H1 (cell line): ENCODE measurements at regions not wholly inside any gene's neighbourhood (a gene's known extent, or its start where the extent isn't known, plus 50 kb on each side); places are given as distances from the start of the nearest gene placed in this dataset.

Source experiments
- ASH2L ChIP-seq: fragments of 200-600, 300-600 bp; sonication (generic); IDR thresholded peaks from one replicate; pipeline ENCODE4 v1.7.1; 2017; ENCODE audit warnings: low read length
- ATF3 ChIP-seq: IDR thresholded peaks from 2 replicates; pipeline ENCODE4 v1.6.1; 2011; ENCODE audit warnings: low read depth, mild to moderate bottlenecking, low read length; ENCODE audit not compliant: insufficient read depth
- EZH2 ChIP-seq: fragments of 200-600 bp; sonication (generic); IDR thresholded peaks from 2 replicates; pipeline ENCODE4 v1.7.1; 2012; ENCODE audit warnings: low read depth, mild to moderate bottlenecking, moderate library complexity, low read length, inconsistent platforms; ENCODE audit not compliant: severe bottlenecking
- FOSL1 ChIP-seq: IDR thresholded peaks from 2 replicates; pipeline ENCODE4 v1.6.1; 2011; ENCODE audit warnings: mild to moderate bottlenecking, low read depth, low read length, moderate library complexity; ENCODE audit not compliant: insufficient read depth
- NANOG ChIP-seq: IDR thresholded peaks from 2 replicates; pipeline ENCODE4 v1.6.1; 2011; ENCODE audit warnings: low read length, low read depth, mild to moderate bottlenecking, inconsistent platforms; ENCODE audit not compliant: insufficient read depth, poor library complexity, severe bottlenecking
- USF2 ChIP-seq: IDR thresholded peaks from 2 replicates; pipeline ENCODE4 v1.6.1; 2011; ENCODE audit warnings: low read length, improper control_type of control experiment
- ZNF274 ChIP-seq: IDR thresholded peaks from 2 replicates; pipeline ENCODE4 v1.7.0; 2012; ENCODE audit warnings: low read length, borderline replicate concordance; ENCODE audit errors: extremely low read depth

DNA sequence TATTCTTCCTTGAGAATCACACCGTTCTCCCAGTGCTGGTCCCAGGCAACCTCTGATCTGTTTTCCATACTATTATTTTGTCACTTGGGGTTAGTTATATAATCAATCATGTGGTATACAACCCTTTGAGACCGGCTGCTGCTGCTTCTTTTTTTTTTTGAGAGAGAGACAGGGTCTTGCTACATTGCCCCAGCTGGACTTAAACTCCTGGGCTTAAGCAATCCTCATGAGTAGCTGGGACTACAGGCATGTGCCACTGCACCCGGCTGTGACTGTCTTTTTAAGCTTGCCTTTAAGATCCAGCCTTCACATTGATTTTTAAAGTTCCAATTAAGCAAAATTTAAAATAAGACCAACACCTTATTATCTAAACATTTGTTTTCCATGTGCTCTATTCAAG lies 86.7 kb upstream of the EXOC1L start (continued):
- TF ChIP-seq ATF3: no peak
- TF ChIP-seq ZNF274: no peak
- TF ChIP-seq USF2: no peak
- TF ChIP-seq NANOG: no peak
- no peak for TF ChIP-seq EZH2
- no peak for TF ChIP-seq ASH2L
- TF ChIP-seq FOSL1: no peak
- TF ChIP-seq, all 59 proteins: peak for 0
